ENCODE measurements at regions not wholly inside any gene's neighbourhood (a gene's known extent, or its start where the extent isn't known, plus 50 kb on each side); places are given as distances from the start of the nearest gene placed in this dataset.

- no peak for TF ChIP-seq POLR2A (IDR thresholded peaks at IDR 0.05)
- no peak for TF ChIP-seq CTCF (IDR thresholded peaks at IDR 0.05)
Observed at GRCh38 chr15:53404930-53405493, 354.5 kb downstream of the WDR72 start.
